CD8-positive, alpha-beta memory T cell (primary cell): ENCODE measurements at regions not wholly inside any gene's neighbourhood (a gene's known extent, or its start where the extent isn't known, plus 50 kb on each side); places are given as distances from the start of the nearest gene placed in this dataset.

Experiments used
- CTCF ChIA-PET: fragments of 350-600 bp; sonication (Branson Sonifier 250); formaldehyde crosslinking; loops from one replicate; lab custom pipeline; 2021; ENCODE audit warnings: antibody characterized with exemption; lab: Charles Lee
- POLR2A ChIA-PET: fragments of 350-600 bp; sonication (Branson Sonifier 250); formaldehyde crosslinking; loops from one replicate; lab custom pipeline; 2021; ENCODE audit warnings: antibody characterized with exemption; lab: Charles Lee
- DNase-seq, 5 donors: peaks; one replicate each; pipeline versions ENCODE4 v3.0.0 to v3.0.0-alpha.2; 2020 to 2022; ENCODE audit warnings: mixed read lengths in 1 of 5
- H3K27ac ChIP-seq: one replicate; pipeline ENCODE4 v1.7.0; 2013; ENCODE audit warnings: low read depth, mild to moderate bottlenecking, low read length, moderate library complexity
- H3K27me3 ChIP-seq: 2 replicates; pipeline ENCODE4 v1.7.0; 2013; ENCODE audit warnings: low read length, mild to moderate bottlenecking; ENCODE audit not compliant: insufficient read depth, poor library complexity, severe bottlenecking
- H3K36me3 ChIP-seq: 2 replicates; pipeline ENCODE4 v1.7.0; 2013; ENCODE audit warnings: mild to moderate bottlenecking, low read length, moderate library complexity; ENCODE audit not compliant: insufficient read depth
- H3K4me1 ChIP-seq: 2 replicates; pipeline ENCODE4 v1.7.0; 2013; ENCODE audit warnings: mild to moderate bottlenecking, low read length, moderate library complexity; ENCODE audit not compliant: insufficient read depth
- H3K4me3 ChIP-seq: 2 replicates; pipeline ENCODE4 v1.7.0; 2013; ENCODE audit warnings: mild to moderate bottlenecking, low read length
- H3K9me3 ChIP-seq: 2 replicates; pipeline ENCODE4 v1.7.0; 2013; ENCODE audit warnings: mild to moderate bottlenecking, low read length
- H3K27ac Mint-ChIP-seq, 8 donors: one replicate each; pipeline ENCODE4 v1.8.0; 2020 to 2021; ENCODE audit warnings: mixed read lengths in 8 of 8, mild to moderate bottlenecking in 6 of 8, inconsistent platforms in 3 of 8, moderate library complexity in 3 of 8
- H3K27me3 Mint-ChIP-seq, 2 donors: one replicate each; pipeline ENCODE4 v1.8.0; 2020 to 2021; ENCODE audit warnings: mixed read lengths in 2 of 2, mild to moderate bottlenecking in 1 of 2, moderate library complexity in 1 of 2
- H3K36me3 Mint-ChIP-seq, 3 donors: one replicate each; pipeline ENCODE4 v1.8.0; 2020 to 2021; ENCODE audit warnings: mixed read lengths in 3 of 3, inconsistent platforms in 1 of 3, mild to moderate bottlenecking in 1 of 3
- H3K4me1 Mint-ChIP-seq, 3 donors: one replicate each; pipeline ENCODE4 v1.8.0; 2020 to 2021; ENCODE audit warnings: mixed read lengths in 3 of 3, inconsistent platforms in 1 of 3, mild to moderate bottlenecking in 1 of 3
- H3K4me3 Mint-ChIP-seq, 7 donors: one replicate each; pipeline ENCODE4 v1.8.0; 2020 to 2021; ENCODE audit warnings: mixed read lengths in 7 of 7, mild to moderate bottlenecking in 6 of 7, moderate library complexity in 4 of 7, inconsistent platforms in 2 of 7
- H3K9me3 Mint-ChIP-seq, 5 donors: one replicate each; pipeline ENCODE4 v1.8.0; 2020 to 2022; ENCODE audit warnings: mixed read lengths in 5 of 5, mild to moderate bottlenecking in 3 of 5, moderate library complexity in 2 of 5, inconsistent platforms in 1 of 5

DNA sequence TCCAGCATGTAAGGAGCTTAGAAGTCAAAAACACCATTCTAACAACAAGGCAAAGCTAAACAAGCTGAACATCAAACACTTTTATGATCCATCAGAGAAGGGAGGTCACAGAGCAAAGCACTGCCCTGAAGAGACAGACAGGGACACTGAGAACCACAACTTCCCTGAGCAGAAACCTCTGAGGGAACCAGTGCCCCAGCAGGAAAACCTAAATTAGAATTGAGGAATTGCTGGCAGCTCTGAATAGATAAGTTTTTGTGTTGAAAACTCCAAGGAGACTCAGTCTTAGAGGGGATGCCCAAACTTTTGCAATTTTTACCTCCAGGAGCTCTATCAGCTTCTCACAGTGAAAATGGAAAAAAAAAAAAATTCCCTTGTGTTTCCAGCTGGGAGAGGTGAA lies 83.0 kb upstream of the MAPK10 start:
- H3K27ac ChIP-seq, result no peak overlapping the region
- no peak overlapping the region for H3K4me3 Mint-ChIP-seq
- H3K27me3 ChIP-seq, result no peaks in the 10 kb centered on the region
- H3K4me1 Mint-ChIP-seq, result no peaks in the 10 kb centered on the region
- H3K36me3 ChIP-seq, result no peaks in the 10 kb centered on the region
- H3K36me3 Mint-ChIP-seq, result no peaks in the 10 kb centered on the region
- no peaks in the 10 kb centered on the region for H3K9me3 ChIP-seq
- no peaks in the 10 kb centered on the region for H3K4me1 ChIP-seq
- peaks cover 0 to 7% (median 3%) of the 10 kb centered on the region in 5 donors for H3K9me3 Mint-ChIP-seq
- H3K4me3 ChIP-seq, result no peak overlapping the region
- H3K27ac Mint-ChIP-seq, result no peak overlapping the region
- no peak for DNase-seq
- POLR2A ChIA-PET, result no interaction called here
- peaks cover 0 to 4% of the 10 kb centered on the region in 2 donors for H3K27me3 Mint-ChIP-seq
- CTCF ChIA-PET, result no interaction called here

DNA sequence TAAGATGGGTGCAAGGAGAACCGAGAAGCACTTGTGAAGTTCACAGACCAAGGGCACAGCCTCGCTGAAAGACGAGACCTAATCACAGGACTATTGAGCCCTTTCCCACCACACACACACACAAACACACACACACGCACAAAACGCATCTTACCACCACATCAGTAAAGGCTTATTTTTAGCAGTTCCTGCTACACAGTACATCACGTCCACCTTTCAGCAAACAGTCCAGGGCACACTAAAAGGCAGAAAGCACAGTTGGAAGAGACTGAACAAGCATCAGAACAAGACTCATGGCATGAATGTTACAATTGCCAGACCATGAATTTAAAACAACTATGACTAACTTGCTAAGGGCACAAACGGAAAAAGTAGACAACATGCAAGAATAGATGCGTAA lies 83.6 kb upstream of the MAPK10 start:
- Mint-ChIP-seq H3K36me3 (no peaks in the 10 kb centered on the region), H3K4me3 (no peak overlapping the region), H3K27ac (no peak overlapping the region), H3K27me3 (peaks cover 0 to 4% of the 10 kb centered on the region in 2 donors), H3K9me3 (peaks cover 0 to 7% (median 3%) of the 10 kb centered on the region in 5 donors), H3K4me1 (no peaks in the 10 kb centered on the region)
- Histone ChIP-seq H3K9me3 (no peaks in the 10 kb centered on the region), H3K4me1 (no peaks in the 10 kb centered on the region), H3K4me3 (no peak overlapping the region), H3K27me3 (no peaks in the 10 kb centered on the region), H3K27ac (no peak overlapping the region), H3K36me3 (no peaks in the 10 kb centered on the region)
- POLR2A ChIA-PET, result no interaction called here
- CTCF ChIA-PET, result no interaction called here
- no peak for DNase-seq

DNA sequence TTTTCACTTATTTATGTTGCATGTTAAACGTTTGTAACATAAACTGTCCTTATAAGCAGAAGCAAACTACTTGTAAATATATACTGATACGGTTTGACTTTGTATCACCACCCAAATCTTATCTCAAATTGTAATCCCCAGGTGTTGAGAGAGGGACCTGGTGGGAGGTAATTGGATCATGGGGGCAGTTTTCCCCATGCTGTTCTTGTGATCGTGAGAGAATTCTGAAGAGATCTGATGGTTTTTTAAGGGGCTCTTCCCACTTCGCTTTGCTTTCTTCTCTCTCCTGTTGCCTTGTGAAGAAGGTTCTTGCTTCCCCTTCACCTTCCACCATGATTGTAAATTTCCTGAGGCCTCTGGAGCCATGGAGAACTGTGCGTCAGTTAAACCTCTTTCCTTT lies 87.1 kb upstream of the MAPK10 start:
- Histone ChIP-seq H3K36me3 (no peaks in the 10 kb centered on the region), H3K4me1 (no peaks in the 10 kb centered on the region), H3K9me3 (no peaks in the 10 kb centered on the region), H3K27me3 (no peaks in the 10 kb centered on the region), H3K27ac (no peak overlapping the region), H3K4me3 (no peak overlapping the region)
- Mint-ChIP-seq H3K4me1 (no peaks in the 10 kb centered on the region), H3K9me3 (peaks cover 0 to 5% (median 3%) of the 10 kb centered on the region in 5 donors), H3K27ac (no peak overlapping the region), H3K4me3 (no peak overlapping the region), H3K36me3 (no peaks in the 10 kb centered on the region), H3K27me3 (peaks cover 4 to 18% of the 10 kb centered on the region in 2 donors)
- ChIA-PET CTCF (no interaction called here), POLR2A (no interaction called here)
- no peak for DNase-seq

DNA sequence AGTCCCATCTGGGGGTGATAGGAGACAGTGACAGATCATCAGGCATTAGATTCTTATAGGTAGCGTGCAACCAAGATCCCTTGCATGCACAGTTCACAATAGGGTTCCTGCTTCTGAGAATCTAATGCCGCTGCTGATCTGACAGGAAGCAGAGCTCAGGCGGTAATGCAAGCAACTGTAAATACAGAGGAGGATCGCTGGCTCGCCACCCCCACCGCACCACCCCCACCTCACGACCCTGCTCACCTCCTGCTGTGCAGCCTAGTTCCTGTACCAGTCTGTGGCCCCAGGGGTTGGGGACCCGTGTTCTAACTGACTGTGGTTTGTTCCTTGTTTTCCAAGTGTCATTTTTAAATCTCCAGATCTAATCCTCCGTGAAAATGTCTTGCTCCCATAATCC lies 89.0 kb upstream of the MAPK10 start:
- Mint-ChIP-seq H3K4me1 (no peaks in the 10 kb centered on the region), H3K36me3 (no peaks in the 10 kb centered on the region), H3K27ac (no peak overlapping the region), H3K4me3 (no peak overlapping the region), H3K9me3 (peaks cover 0 to 5% (median 0%) of the 10 kb centered on the region in 5 donors), H3K27me3 (peaks cover 4 to 23% of the 10 kb centered on the region in 2 donors)
- DNase-seq, result no peak
- Histone ChIP-seq H3K36me3 (no peaks in the 10 kb centered on the region), H3K9me3 (no peaks in the 10 kb centered on the region), H3K27me3 (no peaks in the 10 kb centered on the region), H3K4me3 (no peak overlapping the region), H3K4me1 (no peaks in the 10 kb centered on the region), H3K27ac (no peak overlapping the region)
- ChIA-PET CTCF (no interaction called here), POLR2A (no interaction called here)

DNA sequence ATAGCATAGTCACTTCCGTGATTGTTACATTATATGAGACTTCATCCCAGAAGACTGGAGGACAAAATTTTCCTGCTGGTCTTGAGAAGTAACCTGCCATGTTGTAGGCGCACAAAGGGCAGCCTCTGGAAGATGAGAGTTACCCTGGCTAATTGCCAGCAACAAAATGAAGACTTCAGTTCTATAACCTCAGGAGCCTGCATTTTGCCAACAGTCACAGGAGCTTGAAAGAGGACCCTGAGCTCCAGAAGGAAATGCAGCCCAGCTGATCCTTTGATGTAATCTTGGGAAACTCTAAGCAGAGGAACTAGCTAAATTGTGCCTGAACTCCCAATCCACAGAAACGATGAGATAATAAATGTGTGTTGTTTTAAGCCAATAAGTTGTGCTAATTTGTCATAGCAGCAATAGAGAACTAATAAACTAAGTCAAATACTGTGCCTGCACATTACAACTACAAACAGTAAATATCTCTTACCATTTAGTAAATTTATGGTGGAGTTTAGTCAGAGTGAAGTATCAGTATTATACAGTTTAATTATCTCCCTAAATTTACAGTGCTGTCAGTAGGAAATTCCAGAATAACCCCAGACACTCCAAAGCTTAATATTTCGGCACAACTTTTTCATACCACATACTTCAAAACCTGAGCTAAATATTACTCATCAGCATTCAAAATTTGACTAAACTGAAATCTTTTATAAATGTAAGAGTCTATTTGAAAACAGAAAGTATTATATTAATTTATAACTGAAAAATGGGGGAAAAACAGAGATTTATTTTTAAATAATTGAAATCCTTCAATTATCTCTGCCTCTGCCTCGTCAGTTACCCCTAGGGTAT lies 90.1 kb upstream of the MAPK10 start:
- Histone ChIP-seq H3K4me1 (no peaks in the 10 kb centered on the region), H3K27ac (no peak overlapping the region), H3K4me3 (no peak overlapping the region), H3K9me3 (no peaks in the 10 kb centered on the region), H3K27me3 (no peaks in the 10 kb centered on the region), H3K36me3 (no peaks in the 10 kb centered on the region)
- H3K36me3 Mint-ChIP-seq, result no peaks in the 10 kb centered on the region
- peaks cover 5 to 27% of the 10 kb centered on the region in 2 donors for H3K27me3 Mint-ChIP-seq
- no peak overlapping the region for H3K4me3 Mint-ChIP-seq
- no peak overlapping the region for H3K27ac Mint-ChIP-seq
- H3K4me1 Mint-ChIP-seq, result no peaks in the 10 kb centered on the region
- no peaks in the 10 kb centered on the region for H3K9me3 Mint-ChIP-seq
- ChIA-PET CTCF (no interaction called here), POLR2A (no interaction called here)
- no peak for DNase-seq

DNA sequence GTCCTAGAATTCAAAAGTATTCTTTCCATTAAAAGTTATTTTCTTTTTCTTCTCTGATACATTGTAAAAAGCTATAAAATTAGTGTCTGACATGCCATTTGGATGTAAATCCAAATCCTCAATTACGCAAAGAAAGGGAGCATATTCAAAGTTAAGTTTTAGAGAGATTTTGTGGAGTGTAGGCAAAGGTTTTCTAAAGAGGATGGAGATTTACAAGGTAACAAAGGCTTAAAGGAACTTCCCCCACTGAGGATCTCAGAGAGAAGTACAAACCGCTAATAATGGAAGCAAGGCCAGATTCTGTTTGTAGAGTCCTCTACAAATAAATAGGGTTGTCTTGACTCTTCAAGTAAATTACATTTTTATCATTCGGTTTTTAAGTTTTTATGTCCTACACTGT lies 91.0 kb upstream of the MAPK10 start:
- Histone ChIP-seq H3K4me3 (no peak overlapping the region), H3K27me3 (no peaks in the 10 kb centered on the region), H3K27ac (no peak overlapping the region), H3K4me1 (no peaks in the 10 kb centered on the region), H3K9me3 (no peaks in the 10 kb centered on the region), H3K36me3 (no peaks in the 10 kb centered on the region)
- no peak overlapping the region for H3K4me3 Mint-ChIP-seq
- ChIA-PET CTCF (no interaction called here), POLR2A (no interaction called here)
- no peak overlapping the region for H3K27ac Mint-ChIP-seq
- H3K36me3 Mint-ChIP-seq, result no peaks in the 10 kb centered on the region
- no peaks in the 10 kb centered on the region for H3K4me1 Mint-ChIP-seq
- H3K9me3 Mint-ChIP-seq, result no peaks in the 10 kb centered on the region
- DNase-seq, result no peak
- H3K27me3 Mint-ChIP-seq, result peaks cover 7 to 27% of the 10 kb centered on the region in 2 donors

DNA sequence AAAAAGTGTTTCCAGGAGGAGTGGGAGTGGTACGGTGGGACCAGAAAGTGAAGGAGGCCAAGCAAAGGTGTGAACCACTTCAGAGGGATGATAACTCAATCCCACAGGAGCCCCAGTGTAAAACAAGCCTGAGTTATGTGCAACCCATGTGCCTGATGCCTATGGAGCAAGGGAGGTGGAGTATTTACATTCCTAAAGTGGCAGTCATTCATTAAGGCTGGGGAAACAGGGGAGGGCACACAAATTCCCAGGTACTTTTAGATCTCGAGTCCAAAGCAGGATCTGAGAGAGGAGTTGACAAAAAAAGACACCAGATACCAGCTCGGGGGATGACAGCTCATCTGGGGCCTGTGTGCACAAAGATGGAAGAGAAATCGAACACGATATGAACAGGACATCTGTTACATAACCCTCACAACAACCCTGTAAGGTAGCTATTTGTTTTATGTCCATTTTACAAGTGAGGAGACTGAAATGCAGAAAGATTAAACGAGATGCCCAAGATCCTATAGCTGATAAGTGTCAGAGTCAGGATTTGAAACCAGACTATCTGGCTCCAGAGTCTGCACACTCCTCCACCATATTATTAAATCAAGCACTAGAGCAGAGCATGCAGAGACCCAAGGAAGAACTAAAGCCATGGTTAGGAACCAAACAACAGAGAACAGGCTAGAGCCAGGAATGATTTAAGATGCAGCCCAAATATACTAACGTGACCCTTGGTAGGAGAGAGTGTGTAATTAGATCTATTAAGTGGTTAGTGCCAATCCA lies 91.9 kb upstream of the MAPK10 start:
- Mint-ChIP-seq H3K9me3 (peaks cover 0 to 2% (median 0%) of the 10 kb centered on the region in 5 donors), H3K4me3 (no peak overlapping the region), H3K36me3 (no peaks in the 10 kb centered on the region), H3K27ac (no peak overlapping the region), H3K27me3 (peaks cover 7 to 27% of the 10 kb centered on the region in 2 donors), H3K4me1 (no peaks in the 10 kb centered on the region)
- H3K4me1 ChIP-seq, result no peaks in the 10 kb centered on the region
- ChIA-PET CTCF (no interaction called here), POLR2A (no interaction called here)
- no peak overlapping the region for H3K4me3 ChIP-seq
- DNase-seq, result no peak
- H3K36me3 ChIP-seq, result no peaks in the 10 kb centered on the region
- H3K27me3 ChIP-seq, result no peaks in the 10 kb centered on the region
- no peaks in the 10 kb centered on the region for H3K9me3 ChIP-seq
- no peak overlapping the region for H3K27ac ChIP-seq

DNA sequence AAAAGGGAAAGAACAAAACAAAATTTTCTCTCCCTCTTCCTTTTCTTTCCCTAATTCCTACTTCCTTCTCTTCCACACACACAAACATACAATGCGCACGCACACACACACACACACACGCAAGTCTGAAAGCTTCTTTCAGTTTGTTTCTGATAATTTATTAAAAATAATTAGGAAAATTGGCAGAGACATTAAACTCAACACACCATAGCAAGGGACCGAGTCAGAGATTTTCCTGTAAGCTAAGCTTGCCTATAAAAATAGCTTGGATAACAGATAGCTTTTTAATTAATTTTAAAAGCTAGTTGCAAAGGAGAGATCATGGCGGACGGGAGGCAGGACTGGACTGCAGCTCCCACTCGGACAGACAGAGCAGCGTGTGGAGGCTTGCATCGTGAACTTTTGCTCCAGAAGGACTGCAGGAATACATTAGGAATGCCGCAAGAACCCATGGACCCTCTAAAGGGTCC lies 92.6 kb upstream of the MAPK10 start:
- ChIA-PET POLR2A (no interaction called here), CTCF (no interaction called here)
- no peak overlapping the region for H3K27ac ChIP-seq
- no peaks in the 10 kb centered on the region for H3K27me3 ChIP-seq
- Mint-ChIP-seq H3K4me1 (no peaks in the 10 kb centered on the region), H3K4me3 (no peak overlapping the region), H3K27ac (no peak overlapping the region), H3K9me3 (peaks cover 0 to 7% (median 0%) of the 10 kb centered on the region in 5 donors), H3K36me3 (no peaks in the 10 kb centered on the region), H3K27me3 (peaks cover 7 to 27% of the 10 kb centered on the region in 2 donors)
- no peaks in the 10 kb centered on the region for H3K36me3 ChIP-seq
- H3K4me1 ChIP-seq, result no peaks in the 10 kb centered on the region
- H3K4me3 ChIP-seq, result no peak overlapping the region
- no peak for DNase-seq
- no peaks in the 10 kb centered on the region for H3K9me3 ChIP-seq
